SU-DHL-6 (cell line): ENCODE measurements at regions not wholly inside any gene's neighbourhood (a gene's known extent, or its start where the extent isn't known, plus 50 kb on each side); places are given as distances from the start of the nearest gene placed in this dataset.

Experiments
- CTCF ChIP-seq: fragments of 200-600 bp; sonication (generic); IDR thresholded peaks from one replicate; pipeline ENCODE4 v1.5.1; 2017; ENCODE audit warnings: antibody characterized with exemption, mild to moderate bottlenecking, low read length, moderate library complexity; ENCODE audit not compliant: insufficient read depth, poor library complexity, severe bottlenecking
- EZH2phosphoT487 ChIP-seq: fragments of 200-600 bp; sonication (generic), shearing (Covaris generic); conservative IDR thresholded peaks from 2 replicates; pipeline ENCODE4 v1.6.1; 2018; ENCODE audit warnings: mild to moderate bottlenecking, antibody characterized with exemption, low read length, moderate library complexity, mixed read lengths

DNA sequence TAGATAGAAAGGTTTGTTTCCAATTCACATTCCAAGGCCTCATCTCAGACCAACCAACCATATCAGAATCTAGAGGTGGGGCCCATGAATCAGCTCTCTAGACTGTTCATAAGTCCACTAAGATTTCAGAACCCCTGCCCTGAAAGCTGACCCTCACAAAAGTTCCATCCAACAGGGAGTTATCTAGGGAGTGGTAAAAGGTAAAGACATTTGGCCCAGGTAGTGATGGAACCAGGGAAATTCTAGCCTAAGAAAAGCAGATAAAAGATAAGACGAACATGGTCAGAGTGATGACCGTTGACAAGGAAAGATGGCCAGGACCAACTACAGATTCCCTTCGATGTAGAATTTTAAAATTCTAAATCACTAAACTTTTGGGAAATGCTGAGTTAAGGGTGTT, 198.0 kb upstream of the NEBL start:
- TF ChIP-seq CTCF (no peak), EZH2phosphoT487 (no peak)
